Uterus (tissue), 2 donors: ENCODE measurements at regions not wholly inside any gene's neighbourhood (a gene's known extent, or its start where the extent isn't known, plus 50 kb on each side); places are given as distances from the start of the nearest gene placed in this dataset.

Source experiments
- POLR2A ChIP-seq, 2 donors: fragments of 450-650 bp; IDR thresholded peaks; one replicate each; pipeline ENCODE4 v1.6.1; 2016; ENCODE audit warnings: antibody characterized with exemption in 2 of 2, mild to moderate bottlenecking in 1 of 2, moderate library complexity in 1 of 2
- TF ChIP-seq, protein P1 (sequence below), 4 experiments: fragments of 200-600 bp in 2 of 4; fragments of 450-650 bp in 2 of 4; sonication (generic) in 2 of 4; IDR thresholded peaks; one replicate each; pipeline ENCODE4 v1.5.1; 2016 to 2019; ENCODE audit warnings: antibody characterized with exemption in 4 of 4, mild to moderate bottlenecking in 2 of 4, moderate library complexity in 1 of 4

DNA sequence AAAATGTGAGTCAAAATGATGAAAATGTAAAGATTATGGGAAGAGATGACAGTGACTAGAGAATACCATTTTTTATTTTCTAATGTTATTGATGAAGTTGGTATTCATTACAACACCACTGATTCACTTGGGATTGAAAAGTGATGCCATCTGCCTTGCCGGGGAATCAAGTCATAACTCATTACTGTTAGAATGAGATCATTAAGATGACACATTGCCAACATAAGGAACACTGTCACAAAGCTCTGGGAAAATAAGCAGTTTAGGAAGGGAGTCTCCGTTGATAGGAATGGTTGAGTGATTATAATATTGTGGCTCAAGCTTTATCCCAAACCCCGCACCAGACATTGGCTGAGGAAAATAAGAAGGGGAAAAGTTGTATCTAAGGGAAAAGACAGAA is 121.5 kb upstream of the PLPP4 start:
- TF ChIP-seq, protein P1, sequence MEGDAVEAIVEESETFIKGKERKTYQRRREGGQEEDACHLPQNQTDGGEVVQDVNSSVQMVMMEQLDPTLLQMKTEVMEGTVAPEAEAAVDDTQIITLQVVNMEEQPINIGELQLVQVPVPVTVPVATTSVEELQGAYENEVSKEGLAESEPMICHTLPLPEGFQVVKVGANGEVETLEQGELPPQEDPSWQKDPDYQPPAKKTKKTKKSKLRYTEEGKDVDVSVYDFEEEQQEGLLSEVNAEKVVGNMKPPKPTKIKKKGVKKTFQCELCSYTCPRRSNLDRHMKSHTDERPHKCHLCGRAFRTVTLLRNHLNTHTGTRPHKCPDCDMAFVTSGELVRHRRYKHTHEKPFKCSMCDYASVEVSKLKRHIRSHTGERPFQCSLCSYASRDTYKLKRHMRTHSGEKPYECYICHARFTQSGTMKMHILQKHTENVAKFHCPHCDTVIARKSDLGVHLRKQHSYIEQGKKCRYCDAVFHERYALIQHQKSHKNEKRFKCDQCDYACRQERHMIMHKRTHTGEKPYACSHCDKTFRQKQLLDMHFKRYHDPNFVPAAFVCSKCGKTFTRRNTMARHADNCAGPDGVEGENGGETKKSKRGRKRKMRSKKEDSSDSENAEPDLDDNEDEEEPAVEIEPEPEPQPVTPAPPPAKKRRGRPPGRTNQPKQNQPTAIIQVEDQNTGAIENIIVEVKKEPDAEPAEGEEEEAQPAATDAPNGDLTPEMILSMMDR (IDR thresholded peaks at IDR 0.05) = no peak
- no peak for TF ChIP-seq POLR2A (IDR thresholded peaks at IDR 0.05)
